AML-193 (cell line): ENCODE measurements at regions not wholly inside any gene's neighbourhood (a gene's known extent, or its start where the extent isn't known, plus 50 kb on each side); places are given as distances from the start of the nearest gene placed in this dataset.

ENCODE experiments used
- DNase-seq, 2 experiments: peaks; one replicate each; lab custom pipeline; 2025; lab: John Stamatoyannopoulos, UW

DNA sequence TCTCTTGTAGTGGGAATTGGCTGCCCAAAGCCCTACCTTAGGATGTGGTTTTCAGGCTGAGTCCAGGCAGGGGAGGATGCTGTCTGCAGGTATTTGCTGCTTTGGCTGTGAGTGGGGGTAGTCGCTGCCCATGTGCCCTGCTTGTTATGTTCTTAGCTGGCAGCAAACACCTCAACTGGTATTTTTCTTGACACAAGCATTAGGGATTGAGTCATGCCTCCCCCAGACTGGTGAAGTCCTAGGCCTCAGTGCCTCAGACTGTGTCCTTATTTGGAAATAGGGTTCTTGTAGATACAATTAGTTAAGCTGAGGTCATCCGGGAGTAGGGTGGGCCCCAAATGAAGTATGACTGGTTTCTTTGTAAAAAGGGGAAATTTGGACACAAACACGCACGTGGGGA is 808.3 kb upstream of the EEF2KMT start:
- no peak for DNase-seq

DNA sequence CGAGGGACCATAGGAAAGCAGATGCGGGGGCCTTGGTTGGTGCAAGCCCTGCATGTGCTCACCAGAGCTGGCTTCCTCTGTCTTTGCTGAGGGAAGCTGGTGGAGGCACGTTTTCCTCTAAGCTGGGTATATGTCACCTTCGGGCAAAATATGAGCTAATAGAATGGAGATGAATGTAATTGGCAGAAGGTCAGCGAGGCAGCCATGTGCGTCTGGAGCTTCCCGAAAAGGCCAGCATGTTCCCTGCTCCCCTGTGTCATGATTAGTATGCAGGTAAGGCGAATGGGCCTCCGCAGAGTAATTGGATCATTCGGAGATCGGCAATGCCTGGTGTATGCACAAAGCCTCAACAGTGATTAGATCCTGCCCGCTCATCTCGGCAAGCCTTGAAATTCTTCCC is 806.2 kb upstream of the EEF2KMT start:
- no peak for DNase-seq

GRCh38 chr16:5903153-5903552 is 805.6 kb upstream of the EEF2KMT start:
- no peak for DNase-seq

- DNase-seq = no peak
Observed at GRCh38 chr16:5900046-5900445, 802.5 kb upstream of the EEF2KMT start.

- no peak for DNase-seq
Observed at GRCh38 chr16:5895976-5896375, 798.4 kb upstream of the EEF2KMT start.

DNA sequence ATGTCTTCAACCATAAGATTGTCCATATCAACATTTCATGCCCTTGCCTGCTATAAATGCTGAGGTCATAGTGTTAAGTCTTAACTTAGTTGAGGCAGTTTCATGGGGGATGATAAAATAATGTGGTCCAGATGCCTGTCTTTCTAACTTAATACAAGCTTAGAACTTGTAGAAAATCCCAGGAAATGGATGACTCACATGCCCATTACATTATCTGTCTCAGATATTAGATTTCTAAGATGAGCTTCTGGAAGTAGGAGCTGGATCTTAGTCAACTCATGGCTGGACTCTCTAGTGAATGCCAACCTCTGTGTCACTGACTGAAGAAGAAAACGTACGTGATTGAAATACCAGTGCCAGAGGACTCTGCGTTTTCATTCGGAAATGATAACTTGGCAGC is 797.5 kb upstream of the EEF2KMT start:
- DNase-seq = no peak

- no peak for DNase-seq
Observed at GRCh38 chr16:5891296-5891695, 793.7 kb upstream of the EEF2KMT start.

DNA sequence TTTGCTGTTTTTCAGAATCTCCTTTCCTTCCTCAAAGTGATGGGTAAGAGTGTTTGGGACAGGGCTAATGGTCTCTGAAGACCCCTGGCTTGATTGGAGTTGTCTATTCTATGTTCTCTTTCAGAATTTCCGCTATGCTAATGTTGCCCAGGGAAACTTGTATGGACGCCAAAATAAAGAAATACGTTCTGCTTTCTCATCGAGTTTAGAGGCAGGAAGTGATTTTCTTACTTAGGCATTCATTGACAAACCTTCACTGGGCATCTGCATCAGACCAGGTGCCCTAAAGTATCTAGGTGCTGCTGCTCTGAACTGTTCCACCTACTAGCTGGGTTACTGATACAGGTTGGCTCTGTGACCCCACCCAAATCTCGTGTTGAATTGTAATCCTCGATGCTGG is 787.9 kb upstream of the EEF2KMT start:
- DNase-seq = no peak

GRCh38 chr16:5884996-5885395 is 787.4 kb upstream of the EEF2KMT start:
- no peak for DNase-seq

DNA sequence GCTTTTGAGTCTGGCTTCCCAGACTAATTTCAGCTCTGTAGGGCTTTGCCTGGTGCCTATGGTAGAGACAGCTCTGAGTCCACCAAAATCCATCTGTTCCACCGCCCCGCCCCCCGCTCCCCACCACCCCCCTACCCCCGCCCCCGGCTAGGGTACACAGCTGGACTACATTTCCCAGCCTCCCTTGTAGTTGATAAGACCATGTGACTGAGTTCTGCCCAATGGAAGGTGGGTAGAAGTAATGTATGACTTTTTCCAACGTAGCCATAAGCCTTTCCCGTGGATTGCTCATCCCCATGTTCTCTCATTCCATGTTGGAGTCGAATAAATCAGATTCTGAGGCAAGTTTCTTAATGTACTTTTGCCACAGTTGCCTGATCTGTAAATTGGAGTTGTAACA is 786.7 kb upstream of the EEF2KMT start:
- no peak for DNase-seq

- DNase-seq = no peak
Observed at GRCh38 chr16:5882087-5882640, 784.6 kb upstream of the EEF2KMT start.

DNA sequence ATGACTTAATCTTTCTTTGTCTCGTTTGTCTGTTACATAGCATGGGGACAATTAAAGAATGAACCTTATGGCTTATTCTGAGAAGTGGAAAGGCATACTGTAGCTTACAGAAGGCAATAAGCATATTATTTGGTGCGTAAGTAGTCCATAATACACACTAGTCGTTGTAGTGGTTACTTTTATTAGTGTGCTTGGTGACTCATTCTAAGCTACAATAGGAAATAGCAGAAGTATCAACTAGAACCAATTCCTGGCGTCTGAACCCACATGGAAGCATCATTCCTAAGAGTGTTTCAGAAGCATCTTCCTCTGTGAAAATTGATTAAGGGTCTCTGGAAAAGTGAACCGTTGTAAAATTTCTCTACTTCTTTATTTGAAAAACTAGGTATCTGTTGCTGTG is 777.8 kb upstream of the EEF2KMT start:
- DNase-seq = no peak

GRCh38 chr16:5874899-5875298 is 777.3 kb upstream of the EEF2KMT start:
- no peak for DNase-seq

GRCh38 chr16:5873221-5873620 is 775.6 kb upstream of the EEF2KMT start:
- DNase-seq = no peak

DNA sequence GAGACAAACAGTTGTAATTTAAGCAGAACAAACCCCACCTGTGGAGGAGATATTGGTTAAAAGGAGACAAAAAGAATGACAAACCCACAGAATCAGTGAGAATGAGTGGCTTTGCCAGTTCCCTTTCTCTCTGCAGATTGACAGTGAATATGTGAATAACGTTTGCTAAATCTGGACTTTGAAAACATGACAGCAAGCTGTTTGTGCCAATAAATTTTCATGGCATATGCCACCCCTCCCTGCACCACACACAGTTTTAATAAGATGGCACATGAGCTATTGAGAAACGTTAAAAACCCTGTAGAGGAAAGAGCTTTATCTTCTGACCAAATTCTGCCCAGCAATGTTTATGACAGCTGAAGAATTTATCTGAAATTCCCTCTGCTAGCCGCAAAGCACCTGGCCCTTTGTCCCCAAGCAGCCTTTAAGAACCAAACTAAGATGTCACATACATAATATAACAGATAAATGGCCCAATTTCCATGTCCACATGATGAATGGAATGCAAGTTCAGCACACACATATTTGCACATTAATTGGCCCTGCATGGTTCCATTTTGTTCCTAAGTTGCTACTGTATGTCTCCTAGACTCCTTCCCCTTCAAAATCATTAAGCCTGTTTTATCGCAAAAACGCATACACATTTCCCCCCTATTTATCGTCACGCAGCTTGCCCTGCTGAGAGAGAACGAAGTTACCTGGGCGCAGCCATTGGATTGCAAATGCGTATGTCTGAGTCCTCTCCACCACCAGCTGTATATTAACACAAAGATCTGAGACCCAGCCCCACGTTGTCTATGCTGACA is 773.5 kb upstream of the EEF2KMT start:
- no peak for DNase-seq

- no peak for DNase-seq
Observed at GRCh38 chr16:5867250-5867649, 769.7 kb upstream of the EEF2KMT start.

- DNase-seq = no peak
Observed at GRCh38 chr16:5865236-5865635, 767.6 kb upstream of the EEF2KMT start.

DNA sequence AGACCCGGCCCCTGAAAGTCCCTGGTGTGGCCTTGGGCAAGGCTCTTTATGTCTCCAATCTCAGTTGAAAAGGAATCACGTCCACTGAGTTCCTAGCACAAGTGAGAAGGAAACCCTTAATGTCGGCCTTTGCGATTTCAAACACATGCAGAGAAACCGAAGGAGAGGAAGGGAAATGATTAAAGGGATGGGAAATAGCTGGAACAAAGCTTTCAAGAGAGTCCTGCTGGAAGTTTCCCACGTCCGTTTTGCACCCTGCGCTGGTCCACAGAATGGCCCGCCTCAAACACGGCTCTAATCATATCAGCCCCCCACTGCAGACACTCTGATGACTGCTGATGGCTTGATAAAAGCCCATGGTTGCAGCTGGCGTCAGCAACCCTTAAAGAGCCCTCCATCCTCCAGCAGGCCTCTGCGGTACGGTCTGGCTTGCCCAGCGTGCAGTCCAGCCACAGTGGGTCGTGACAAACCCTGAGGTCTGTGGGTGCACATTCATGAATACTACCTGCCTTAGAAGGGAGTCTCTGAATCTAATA is 765.5 kb upstream of the EEF2KMT start:
- no peak for DNase-seq

GRCh38 chr16:5862103-5862840 is 764.7 kb upstream of the EEF2KMT start:
- DNase-seq = no peak

- no peak for DNase-seq
Observed at GRCh38 chr16:5861241-5861640, 763.6 kb upstream of the EEF2KMT start.

- no peak for DNase-seq
Observed at GRCh38 chr16:5858180-5858579, 760.6 kb upstream of the EEF2KMT start.

DNA sequence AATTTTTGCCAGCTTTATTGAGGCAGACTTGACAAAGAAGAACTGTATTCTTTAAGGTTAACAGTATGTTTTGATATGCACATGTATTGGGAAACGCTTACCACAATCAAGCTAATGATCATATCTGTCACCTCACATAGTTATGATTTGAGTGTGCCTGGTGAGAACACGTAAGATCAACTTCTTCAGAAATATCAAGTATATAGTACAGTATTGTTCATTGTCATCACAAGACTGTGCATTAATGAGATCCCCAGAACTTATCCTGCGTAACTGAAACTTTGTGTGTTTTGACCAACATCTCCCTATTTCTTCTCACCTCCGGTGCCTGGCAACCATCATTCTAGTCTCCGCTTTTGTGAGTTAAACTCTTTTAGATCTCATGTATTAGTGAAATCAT is 756.4 kb upstream of the EEF2KMT start:
- DNase-seq = no peak

DNA sequence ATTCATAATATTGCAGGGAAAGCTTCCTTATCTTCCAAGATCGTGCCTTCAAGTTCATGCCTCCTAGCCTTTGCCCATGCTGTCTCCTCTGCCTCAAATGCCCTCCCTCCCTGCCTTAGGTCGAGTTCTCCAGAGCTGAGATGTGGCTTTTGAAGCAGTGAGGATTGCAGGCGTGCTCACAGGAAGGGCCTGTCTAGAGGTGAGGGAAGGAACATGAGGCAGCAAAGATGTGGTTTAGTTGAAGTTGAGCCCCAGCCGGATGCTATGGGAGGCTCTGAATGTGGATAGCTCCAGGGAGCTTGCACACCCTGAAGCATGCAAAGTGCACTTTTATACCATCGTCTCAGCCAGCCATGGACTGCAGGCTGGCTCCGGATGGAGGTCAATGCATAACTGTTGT is 754.6 kb upstream of the EEF2KMT start:
- DNase-seq = no peak
